Spleen (tissue), 7 donors: ENCODE measurements at regions not wholly inside any gene's neighbourhood (a gene's known extent, or its start where the extent isn't known, plus 50 kb on each side); places are given as distances from the start of the nearest gene placed in this dataset.

Source experiments
- POLR2A ChIP-seq, 3 donors: fragments of 450-650 bp; IDR thresholded peaks; one replicate each; pipeline ENCODE4 v1.5.1; 2017; ENCODE audit warnings: antibody characterized with exemption in 3 of 3, mild to moderate bottlenecking in 1 of 3
- TF ChIP-seq, protein P1 (sequence below), 11 experiments: fragments of 200-600 bp in 7 of 11; fragments of 450-650 bp in 4 of 11; sonication (generic) in 4 of 11; IDR thresholded peaks in 8 of 11; conservative IDR thresholded peaks in 3 of 11; 1 replicate in 7 of 11; 2 replicates in 4 of 11; pipeline versions ENCODE4 v1.4.0 to v1.8.0; 2016 to 2021; ENCODE audit warnings: antibody characterized with exemption in 11 of 11, inconsistent platforms in 4 of 11, mild to moderate bottlenecking in 1 of 11
- donor health status: DM: no; HTN: no; CAD: no; lungs with moderate emphysema.
- donor health status: DM: no; HTN: no; CAD: no.
- donor health status: DM: no; HTN: no; CAD: no.

DNA sequence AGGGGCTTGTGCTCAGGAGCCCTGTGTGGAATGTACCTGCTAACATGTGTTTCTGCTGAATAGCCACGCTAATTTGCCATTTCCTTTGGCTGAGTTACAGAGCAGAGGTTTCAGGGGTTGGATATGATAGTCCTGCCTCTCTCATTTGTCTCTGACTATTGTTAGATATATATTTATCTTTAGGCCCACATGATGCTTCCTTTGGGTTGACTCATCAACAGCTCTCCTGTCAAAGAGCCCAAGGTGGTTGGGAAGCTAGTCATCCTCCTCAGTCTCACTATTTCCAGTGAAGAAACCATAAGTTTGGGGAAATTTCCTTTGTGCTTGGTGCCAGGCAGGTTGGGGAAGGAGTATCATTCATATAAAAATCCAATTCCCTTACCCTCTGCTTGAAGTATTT, 1194.6 kb downstream of the ZPLD1 start:
- TF ChIP-seq, protein P1, sequence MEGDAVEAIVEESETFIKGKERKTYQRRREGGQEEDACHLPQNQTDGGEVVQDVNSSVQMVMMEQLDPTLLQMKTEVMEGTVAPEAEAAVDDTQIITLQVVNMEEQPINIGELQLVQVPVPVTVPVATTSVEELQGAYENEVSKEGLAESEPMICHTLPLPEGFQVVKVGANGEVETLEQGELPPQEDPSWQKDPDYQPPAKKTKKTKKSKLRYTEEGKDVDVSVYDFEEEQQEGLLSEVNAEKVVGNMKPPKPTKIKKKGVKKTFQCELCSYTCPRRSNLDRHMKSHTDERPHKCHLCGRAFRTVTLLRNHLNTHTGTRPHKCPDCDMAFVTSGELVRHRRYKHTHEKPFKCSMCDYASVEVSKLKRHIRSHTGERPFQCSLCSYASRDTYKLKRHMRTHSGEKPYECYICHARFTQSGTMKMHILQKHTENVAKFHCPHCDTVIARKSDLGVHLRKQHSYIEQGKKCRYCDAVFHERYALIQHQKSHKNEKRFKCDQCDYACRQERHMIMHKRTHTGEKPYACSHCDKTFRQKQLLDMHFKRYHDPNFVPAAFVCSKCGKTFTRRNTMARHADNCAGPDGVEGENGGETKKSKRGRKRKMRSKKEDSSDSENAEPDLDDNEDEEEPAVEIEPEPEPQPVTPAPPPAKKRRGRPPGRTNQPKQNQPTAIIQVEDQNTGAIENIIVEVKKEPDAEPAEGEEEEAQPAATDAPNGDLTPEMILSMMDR (IDR thresholded peaks at IDR 0.05 in 8 of 11, conservative IDR thresholded peaks at IDR 0.05 in 3 of 11) = no peak
- TF ChIP-seq POLR2A (IDR thresholded peaks at IDR 0.05) = no peak
